ENCODE measurements at regions not wholly inside any gene's neighbourhood (a gene's known extent, or its start where the extent isn't known, plus 50 kb on each side); places are given as distances from the start of the nearest gene placed in this dataset.

- no peaks in the 10 kb centered on the region for H3K36me3 Mint-ChIP-seq (ENCODE audit: low read depth)
- no peak overlapping the region for H3K27ac Mint-ChIP-seq
- DNase-seq = peak; percentile 23
- H3K9me3 Mint-ChIP-seq = peaks cover 5% of the 10 kb centered on the region; the same call in 1 of the 2 replicates
- TF ChIP-seq CTCF (IDR thresholded peaks at IDR 0.05) = no peak
- no peak overlapping the region for H3K4me3 Mint-ChIP-seq
- no peaks in the 10 kb centered on the region for H3K4me1 Mint-ChIP-seq (ENCODE audit: low read depth)
- no peaks in the 10 kb centered on the region for H3K27me3 Mint-ChIP-seq (ENCODE audit: insufficient read depth)
Observed at GRCh38 chr4:174423257-174423944, 98.9 kb downstream of the HPGD start.

- no peaks in the 10 kb centered on the region for H3K27me3 Mint-ChIP-seq (ENCODE audit: insufficient read depth)
- H3K36me3 Mint-ChIP-seq (ENCODE audit: low read depth) = no peaks in the 10 kb centered on the region
- TF ChIP-seq CTCF (IDR thresholded peaks at IDR 0.05) = no peak
- DNase-seq = no peak
- H3K4me3 Mint-ChIP-seq = no peak overlapping the region
- no peak overlapping the region for H3K27ac Mint-ChIP-seq
- no peaks in the 10 kb centered on the region for H3K4me1 Mint-ChIP-seq (ENCODE audit: low read depth)
- peaks cover 5% of the 10 kb centered on the region; the same call in 1 of the 2 replicates for H3K9me3 Mint-ChIP-seq
Observed at GRCh38 chr4:174422893-174423256, 99.4 kb downstream of the HPGD start.

GRCh38 chr4:174420316-174420715 lies 102.0 kb downstream of the HPGD start:
- no peak for DNase-seq
- H3K36me3 Mint-ChIP-seq (ENCODE audit: low read depth) = no peaks in the 10 kb centered on the region
- H3K27me3 Mint-ChIP-seq (ENCODE audit: insufficient read depth) = no peaks in the 10 kb centered on the region; the same call in 1 of the 2 replicates
- H3K27ac Mint-ChIP-seq = no peak overlapping the region
- no peak for TF ChIP-seq CTCF (IDR thresholded peaks at IDR 0.05)
- peaks cover 6% of the 10 kb centered on the region for H3K9me3 Mint-ChIP-seq
- H3K4me3 Mint-ChIP-seq = no peak overlapping the region
- no peaks in the 10 kb centered on the region for H3K4me1 Mint-ChIP-seq (ENCODE audit: low read depth)

GRCh38 chr4:174418640-174419212 lies 103.6 kb downstream of the HPGD start:
- H3K27ac Mint-ChIP-seq = no peak overlapping the region
- H3K4me3 Mint-ChIP-seq = no peak overlapping the region
- no peaks in the 10 kb centered on the region for H3K36me3 Mint-ChIP-seq (ENCODE audit: low read depth)
- no peaks in the 10 kb centered on the region; the same call in 1 of the 2 replicates for H3K27me3 Mint-ChIP-seq (ENCODE audit: insufficient read depth)
- no peaks in the 10 kb centered on the region for H3K4me1 Mint-ChIP-seq (ENCODE audit: low read depth)
- DNase-seq = no peak
- peaks cover 14% of the 10 kb centered on the region for H3K9me3 Mint-ChIP-seq
- TF ChIP-seq CTCF (IDR thresholded peaks at IDR 0.05) = no peak

- no peak for DNase-seq
- Mint-ChIP-seq H3K27ac (no peak overlapping the region), H3K4me3 (no peak overlapping the region), H3K9me3 (no peaks in the 10 kb centered on the region), H3K4me1 (ENCODE audit: low read depth) (no peaks in the 10 kb centered on the region), H3K27me3 (ENCODE audit: insufficient read depth) (peaks cover 2% of the 10 kb centered on the region; the same call in 1 of the 2 replicates), H3K36me3 (ENCODE audit: low read depth) (no peaks in the 10 kb centered on the region)
- TF ChIP-seq CTCF (IDR thresholded peaks at IDR 0.05) = no peak
Observed at GRCh38 chr4:174408841-174409552, 113.3 kb downstream of the HPGD start.
